OCI-LY7 (cell line): ENCODE measurements at regions not wholly inside any gene's neighbourhood (a gene's known extent, or its start where the extent isn't known, plus 50 kb on each side); places are given as distances from the start of the nearest gene placed in this dataset.

Experiments used
- BruUV-seq: library from RNA; stranded (reverse); fragments of 400-500 nt; replicated peaks from 2 replicates; lab custom pipeline; 2021; lab: Mats Ljungman, UMichigan
- CTCF ChIA-PET: fragments of 300-600 bp; sonication (Branson Sonifier 250); formaldehyde crosslinking; loops from one replicate; lab custom pipeline; 2022; ENCODE audit warnings: antibody characterized with exemption; ENCODE audit not compliant: unreplicated experiment; lab: Charles Lee
- POLR2A ChIA-PET: fragments of 300-600 bp; sonication (Branson Sonifier 250); formaldehyde crosslinking; loops from one replicate; lab custom pipeline; 2022; ENCODE audit warnings: antibody characterized with exemption; lab: Charles Lee
- DNase-seq: peaks from one replicate; pipeline ENCODE4 v3.0.0-alpha.2; 2015; ENCODE audit warnings: low spot score
- H2AFZ ChIP-seq: fragments of 200-600 bp; sonication (generic), shearing (Covaris generic); 2 replicates; pipeline ENCODE4 v1.6.1; 2014; ENCODE audit warnings: mild to moderate bottlenecking, antibody characterized with exemption, low read length, moderate library complexity
- H3K27ac ChIP-seq: fragments of 200-600 bp; sonication (generic); 2 replicates; pipeline ENCODE4 v1.5.1; 2014; ENCODE audit warnings: mixed run types, low read depth, mild to moderate bottlenecking, moderate library complexity, low read length, inconsistent platforms; ENCODE audit not compliant: poor library complexity, severe bottlenecking
- H3K36me3 ChIP-seq: fragments of 200-600 bp; sonication (generic); 2 replicates; pipeline ENCODE4 v1.6.1; 2014; ENCODE audit warnings: mild to moderate bottlenecking, antibody characterized with exemption, low read length, moderate library complexity, mixed read lengths; ENCODE audit not compliant: insufficient read depth
- H3K4me1 ChIP-seq: fragments of 200-600 bp; sonication (generic); 2 replicates; pipeline ENCODE4 v1.5.1; 2014; ENCODE audit warnings: mild to moderate bottlenecking, low read length; ENCODE audit not compliant: insufficient read depth, poor library complexity, severe bottlenecking
- H3K4me2 ChIP-seq: fragments of 200-600 bp; sonication (generic); 2 replicates; pipeline ENCODE4 v1.6.1; 2014; ENCODE audit warnings: mild to moderate bottlenecking, low read length
- H3K4me3 ChIP-seq: fragments of 200-600 bp; sonication (generic); 2 replicates; pipeline ENCODE4 v1.5.1; 2014; ENCODE audit warnings: mild to moderate bottlenecking, low read depth, low read length; ENCODE audit not compliant: poor library complexity, severe bottlenecking
- H3K79me2 ChIP-seq: fragments of 200-600 bp; sonication (generic); 2 replicates; pipeline ENCODE4 v1.6.1; 2016; ENCODE audit warnings: low read depth, mild to moderate bottlenecking, low read length, moderate library complexity, mixed read lengths; ENCODE audit not compliant: insufficient read depth
- H3K9me2 ChIP-seq: fragments of 200-600 bp; sonication (generic); 2 replicates; pipeline ENCODE4 v1.6.1; 2016; ENCODE audit warnings: mild to moderate bottlenecking, low read length, mixed read lengths; ENCODE audit not compliant: insufficient read depth
- H3K9me3 ChIP-seq: fragments of 200-600 bp; sonication (generic); 2 replicates; pipeline ENCODE4 v1.6.1; 2014; ENCODE audit warnings: mild to moderate bottlenecking, mixed run types, low read length, mixed read lengths
- H4K20me1 ChIP-seq: fragments of 200-600 bp; sonication (generic); 2 replicates; pipeline ENCODE4 v1.6.1; 2014; ENCODE audit warnings: mild to moderate bottlenecking, antibody characterized with exemption, low read length, moderate library complexity, mixed read lengths; ENCODE audit not compliant: insufficient read depth
- CTCF ChIP-seq: fragments of 200-600 bp; sonication (generic); conservative IDR thresholded peaks from 2 replicates; pipeline ENCODE4 v1.5.1; 2014; ENCODE audit warnings: mild to moderate bottlenecking, antibody characterized with exemption, low read length, moderate library complexity, mixed read lengths
- EZH2phosphoT487 ChIP-seq: fragments of 200-600 bp; sonication (generic); IDR thresholded peaks from 2 replicates; pipeline ENCODE4 v1.6.1; 2018; ENCODE audit warnings: low read depth, borderline replicate concordance, mild to moderate bottlenecking, mixed run types, antibody characterized with exemption, low read length, moderate library complexity, mixed read lengths
- intact Hi-C: fragments of 100-400 bp; cut with micrococcal nuclease; formaldehyde crosslinking; loops from one replicate; pipeline ENCODE4 v1.10.0; 2022; ENCODE audit not compliant: unreplicated experiment

- Histone ChIP-seq H3K9me2 (no peaks in the 10 kb centered on the region), H3K4me2 (no peak overlapping the region), H3K9me3 (no peaks in the 10 kb centered on the region), H4K20me1 (no peaks in the 10 kb centered on the region; the same call in 1 of the 2 replicates), H3K27ac (no peak overlapping the region), H3K36me3 (no peaks in the 10 kb centered on the region), H3K4me1 (no peaks in the 10 kb centered on the region), H3K4me3 (no peak overlapping the region), H2AFZ (no peak overlapping the region), H3K79me2 (no peaks in the 10 kb centered on the region)
- TF ChIP-seq CTCF (no peak), EZH2phosphoT487 (no peak)
- ChIA-PET CTCF (no interaction called here), POLR2A (no interaction called here)
- BruUV-seq, result no TSS peak
- intact Hi-C loops, result no loop called here
- DNase-seq, result no peak
These were observed 199.2 kb downstream of the RAD51AP2 start for GRCh38 chr2:17319090-17319489.

- H3K9me2 ChIP-seq, result no peaks in the 10 kb centered on the region
- H3K4me2 ChIP-seq, result no peak overlapping the region
- ChIA-PET CTCF (no interaction called here), POLR2A (no interaction called here)
- no peaks in the 10 kb centered on the region for H3K4me1 ChIP-seq
- no peak for DNase-seq
- intact Hi-C loops, result no loop called here
- no peaks in the 10 kb centered on the region; the same call in 1 of the 2 replicates for H4K20me1 ChIP-seq
- H3K9me3 ChIP-seq, result no peaks in the 10 kb centered on the region
- BruUV-seq, result no TSS peak
- no peaks in the 10 kb centered on the region for H3K36me3 ChIP-seq
- H3K27ac ChIP-seq, result no peak overlapping the region
- H3K4me3 ChIP-seq, result no peak overlapping the region
- H2AFZ ChIP-seq, result no peak overlapping the region
- H3K79me2 ChIP-seq, result no peaks in the 10 kb centered on the region
- no peak for TF ChIP-seq EZH2phosphoT487
- TF ChIP-seq CTCF, result no peak
These were observed 200.2 kb downstream of the RAD51AP2 start for GRCh38 chr2:17318013-17318412.

GRCh38 chr2:17317439-17317976 is 200.7 kb downstream of the RAD51AP2 start:
- TF ChIP-seq CTCF, result no peak
- TF ChIP-seq EZH2phosphoT487, result no peak
- Histone ChIP-seq H3K79me2 (no peaks in the 10 kb centered on the region), H3K27ac (no peak overlapping the region), H3K9me3 (no peaks in the 10 kb centered on the region), H3K36me3 (no peaks in the 10 kb centered on the region), H3K9me2 (no peaks in the 10 kb centered on the region), H3K4me3 (no peak overlapping the region), H2AFZ (no peak overlapping the region), H3K4me1 (no peaks in the 10 kb centered on the region), H4K20me1 (no peaks in the 10 kb centered on the region; the same call in 1 of the 2 replicates), H3K4me2 (no peak overlapping the region)
- CTCF ChIA-PET, result no interaction called here
- BruUV-seq, result no TSS peak
- DNase-seq, result no peak
- POLR2A ChIA-PET, result no interaction called here
- intact Hi-C loops, result no loop called here
